Activated CD8-positive, alpha-beta memory T cell treated with anti-CD3 and anti-CD28 coated beads, Interleukin-2, amount 50 U/mL, for 48 hours (primary cell): ENCODE measurements at regions not wholly inside any gene's neighbourhood (a gene's known extent, or its start where the extent isn't known, plus 50 kb on each side); places are given as distances from the start of the nearest gene placed in this dataset.

Source experiments
- DNase-seq: peaks from one replicate; pipeline ENCODE4 v3.0.0-alpha.2; 2020

GRCh38 chr7:109983618-109984017 is 1107.3 kb upstream of the LRRN3 start:
- no peak for DNase-seq

- no peak for DNase-seq
Measured at GRCh38 chr7:109984729-109985128, 1106.2 kb upstream of the LRRN3 start.

GRCh38 chr7:109986701-109987100 is 1104.2 kb upstream of the LRRN3 start:
- DNase-seq: no peak

DNA sequence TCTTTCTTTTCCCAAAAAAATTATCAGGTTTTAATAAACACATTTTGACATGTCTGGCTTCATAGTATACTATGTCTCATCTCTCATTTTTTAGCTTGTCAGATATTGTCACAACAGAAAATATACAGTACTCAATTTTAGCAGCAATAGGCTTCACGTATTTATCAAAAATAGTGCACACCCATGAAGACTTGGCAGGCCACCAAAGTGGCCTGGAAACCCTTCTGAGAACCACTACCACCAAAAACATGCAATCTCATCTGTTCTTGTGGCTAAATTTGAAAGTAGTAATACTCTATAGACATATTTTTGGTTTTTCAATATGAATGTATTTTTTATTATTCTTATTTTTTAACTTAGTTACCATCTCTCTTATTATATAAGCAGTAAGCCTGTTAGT is 1094.5 kb upstream of the LRRN3 start:
- no peak for DNase-seq

DNA sequence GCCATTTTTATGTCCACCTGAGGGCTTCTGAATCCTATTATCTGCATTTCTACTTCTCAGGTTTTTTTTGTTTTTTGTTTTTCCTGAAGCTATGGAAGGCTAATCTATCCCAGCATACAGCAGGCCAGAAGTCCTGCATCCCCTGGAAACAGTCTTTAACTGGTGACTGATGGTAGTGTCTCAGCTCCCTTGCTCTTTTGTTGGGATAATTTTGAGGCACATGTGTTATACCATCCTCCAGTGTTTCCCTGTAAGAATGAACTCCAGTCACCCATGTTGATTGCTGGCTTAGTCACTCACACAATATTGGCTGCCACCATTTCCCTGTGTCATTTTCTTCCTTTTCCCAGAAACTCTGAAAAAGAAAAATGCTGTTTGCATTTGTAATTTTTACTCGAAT is 1094.0 kb upstream of the LRRN3 start:
- no peak for DNase-seq

- no peak for DNase-seq
Measured at GRCh38 chr7:109997837-109998236, 1093.1 kb upstream of the LRRN3 start.

DNA sequence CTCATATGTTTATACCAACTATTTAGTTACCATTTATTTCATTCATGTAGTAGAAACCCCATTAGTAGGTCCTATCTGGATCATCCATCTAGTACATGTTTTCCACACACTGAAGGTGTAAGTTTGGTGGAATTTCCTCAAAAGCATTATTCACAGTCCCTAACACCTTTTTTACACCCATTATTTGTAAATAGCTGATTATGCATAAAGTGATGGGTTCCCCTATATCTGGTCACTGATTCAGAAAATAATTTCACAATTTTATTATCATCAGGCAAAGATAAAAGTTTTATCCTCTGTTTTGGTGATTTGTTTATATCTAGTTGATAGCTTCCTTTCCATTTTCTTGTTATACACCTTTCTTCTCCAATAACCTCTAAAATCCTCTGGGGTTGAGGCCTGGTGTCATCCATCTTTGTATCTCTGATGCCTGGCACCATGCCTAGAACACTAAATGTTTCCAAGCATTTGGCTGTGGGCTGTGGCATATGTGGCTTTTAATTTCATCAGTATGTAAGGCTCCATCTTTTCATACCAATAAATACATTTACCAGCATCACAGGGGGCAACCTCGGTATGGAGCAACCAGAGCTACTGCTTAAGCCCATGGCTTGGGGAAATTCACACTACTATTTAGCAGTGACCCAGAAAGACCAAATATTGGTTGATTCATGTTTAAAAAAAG is 1089.5 kb upstream of the LRRN3 start:
- no peak for DNase-seq

- no peak for DNase-seq
Measured at GRCh38 chr7:110003827-110004226, 1087.1 kb upstream of the LRRN3 start.

DNA sequence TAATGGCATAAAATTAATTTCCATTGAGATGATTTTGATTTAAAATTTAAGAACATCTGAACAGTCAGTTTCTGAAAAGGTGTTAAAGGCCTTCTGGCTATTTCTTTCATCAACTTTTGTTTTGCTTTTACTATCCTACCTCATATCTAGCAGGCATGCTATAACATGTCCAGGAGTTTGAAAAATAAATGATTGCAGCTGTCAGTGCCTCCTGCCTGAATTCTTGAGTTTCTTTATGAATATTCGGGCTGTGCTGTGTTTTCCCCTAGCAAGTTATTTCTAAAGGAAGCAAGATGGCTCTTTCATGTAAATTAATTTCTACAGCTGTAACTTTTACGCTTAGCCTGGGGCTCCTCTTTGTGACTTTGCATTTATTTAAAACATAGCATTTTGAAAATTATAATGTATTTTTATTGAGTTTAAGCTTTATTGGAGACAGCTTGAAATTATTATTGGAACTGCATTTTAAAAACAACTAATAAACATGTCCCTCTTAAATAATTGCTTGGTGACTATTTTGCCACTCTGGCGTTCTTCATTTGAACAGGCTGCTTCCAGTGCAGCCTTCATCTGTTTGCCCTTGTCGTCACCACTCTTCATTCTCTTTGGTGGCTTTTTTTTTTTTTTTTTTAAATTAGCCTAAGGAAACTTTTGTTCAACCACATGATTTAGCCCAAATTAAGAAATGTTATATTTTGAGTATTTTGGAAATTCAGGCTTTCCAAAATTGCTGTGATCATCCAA is 1083.4 kb upstream of the LRRN3 start:
- DNase-seq: no peak

DNA sequence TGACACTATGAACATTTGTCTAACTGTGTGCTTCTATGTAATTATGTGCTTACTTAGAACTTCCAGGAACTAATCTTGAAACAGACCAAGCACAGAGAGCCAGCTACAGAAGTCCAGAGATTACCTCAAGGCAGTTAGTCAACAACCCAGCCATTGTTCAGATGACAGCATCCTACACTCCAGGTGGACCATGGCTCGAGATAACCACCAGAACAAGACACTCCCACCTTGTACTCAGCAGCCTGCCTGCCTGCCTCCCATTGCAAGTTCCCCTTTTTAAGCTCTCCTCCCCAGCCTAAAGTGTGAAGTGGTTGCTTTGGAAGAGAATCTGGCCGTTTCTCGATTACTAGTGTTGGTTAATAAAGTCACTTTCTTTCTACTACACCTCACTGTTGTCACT is 1080.6 kb upstream of the LRRN3 start:
- DNase-seq: no peak

- no peak for DNase-seq
Measured at GRCh38 chr7:110017405-110017804, 1073.5 kb upstream of the LRRN3 start.

DNA sequence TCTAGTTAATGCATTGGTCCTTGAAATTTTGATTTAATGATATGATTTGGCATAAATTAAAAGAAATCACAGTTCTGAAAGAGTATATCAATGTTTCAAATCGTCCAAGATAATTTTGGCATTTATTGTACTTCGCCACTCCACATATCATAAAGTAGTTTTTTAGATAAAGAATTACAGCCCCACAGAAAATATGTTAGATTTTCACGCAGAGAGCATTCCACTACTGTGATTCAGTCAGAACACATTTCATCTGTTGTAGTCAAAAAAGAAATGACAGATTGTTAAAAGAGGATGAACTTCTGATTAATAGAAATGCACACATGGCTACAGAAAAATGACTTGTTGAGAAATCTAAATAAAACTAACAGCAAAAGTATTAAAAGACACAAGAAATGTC is 1063.5 kb upstream of the LRRN3 start:
- no peak for DNase-seq

DNA sequence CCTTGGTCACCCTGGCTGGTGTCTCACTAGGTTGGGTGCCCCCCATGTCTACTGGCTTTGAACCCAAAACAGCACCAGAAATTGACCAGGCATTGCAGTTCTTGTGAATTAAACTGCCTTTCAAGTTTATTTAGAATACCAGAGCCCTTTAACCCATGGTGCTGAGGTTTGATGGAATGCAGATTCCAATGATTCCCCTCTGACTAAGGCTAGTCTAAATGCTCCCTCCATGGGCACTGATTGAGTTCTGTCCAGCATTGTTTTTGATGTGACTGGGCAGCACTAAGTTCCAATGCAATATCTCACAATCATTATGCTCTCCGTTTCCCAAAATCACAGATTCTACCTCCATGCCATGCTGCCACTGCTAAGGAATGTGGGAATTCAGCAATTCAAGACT is 1047.4 kb upstream of the LRRN3 start:
- DNase-seq: no peak

- no peak for DNase-seq
Measured at GRCh38 chr7:110050785-110051184, 1040.1 kb upstream of the LRRN3 start.

- no peak for DNase-seq
Measured at GRCh38 chr7:110051372-110051771, 1039.6 kb upstream of the LRRN3 start.

GRCh38 chr7:110056331-110056730 is 1034.6 kb upstream of the LRRN3 start:
- no peak for DNase-seq

GRCh38 chr7:110058401-110058800 is 1032.5 kb upstream of the LRRN3 start:
- no peak for DNase-seq

DNA sequence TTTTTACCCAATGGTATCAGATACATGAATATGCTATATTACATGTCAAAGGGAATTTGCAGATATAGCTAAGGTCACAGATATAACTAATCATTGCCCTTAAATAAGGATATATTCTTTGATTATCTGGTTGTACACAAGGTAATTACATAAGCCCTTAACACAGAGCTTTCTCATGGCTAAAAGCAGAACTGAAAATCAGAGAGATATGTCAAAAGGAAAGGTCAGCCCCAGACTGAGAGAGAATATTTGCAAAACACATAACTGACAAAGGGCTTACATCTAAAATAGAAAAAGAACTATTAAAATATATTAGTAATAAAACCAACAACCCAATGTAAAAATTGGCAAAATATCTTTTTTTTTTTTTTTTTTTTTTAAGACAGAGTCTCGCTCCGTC is 1029.5 kb upstream of the LRRN3 start:
- DNase-seq: no peak

DNA sequence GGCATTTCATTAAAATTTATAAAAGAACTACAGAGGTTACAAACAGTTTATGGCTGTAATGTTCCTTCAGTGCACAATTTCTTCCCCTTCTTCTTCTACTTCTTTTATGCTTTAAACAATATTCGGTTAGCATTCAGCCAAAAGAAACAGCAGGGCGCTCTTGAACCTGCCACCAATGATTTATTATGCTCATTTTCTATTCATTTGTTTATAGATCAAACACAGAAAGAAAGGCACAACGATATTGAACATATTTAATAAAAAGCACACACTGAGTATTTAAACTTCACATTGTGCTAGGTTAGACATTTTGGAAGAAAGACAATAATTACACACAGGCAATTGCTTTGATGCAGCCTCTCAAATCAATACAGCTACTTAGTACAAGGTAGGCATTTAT is 1025.8 kb upstream of the LRRN3 start:
- no peak for DNase-seq

DNA sequence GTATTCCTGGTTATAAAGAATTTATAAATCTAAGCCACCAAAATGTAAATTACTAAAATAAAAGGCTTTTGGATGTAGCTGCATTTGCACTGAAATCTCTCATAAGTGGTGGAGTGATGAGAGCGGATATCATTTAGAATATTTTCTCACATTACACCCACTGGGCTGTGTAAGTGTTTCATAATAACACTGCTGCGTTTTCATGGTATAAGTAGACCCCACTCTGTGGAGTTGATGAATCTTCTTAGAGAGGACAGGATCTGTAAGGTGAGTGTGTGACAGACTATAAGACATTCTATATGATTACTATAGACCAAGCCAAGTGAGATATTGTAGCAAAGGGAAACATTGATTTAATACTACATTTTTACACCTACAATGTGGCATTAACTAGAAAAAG is 1024.1 kb upstream of the LRRN3 start:
- DNase-seq: no peak

DNA sequence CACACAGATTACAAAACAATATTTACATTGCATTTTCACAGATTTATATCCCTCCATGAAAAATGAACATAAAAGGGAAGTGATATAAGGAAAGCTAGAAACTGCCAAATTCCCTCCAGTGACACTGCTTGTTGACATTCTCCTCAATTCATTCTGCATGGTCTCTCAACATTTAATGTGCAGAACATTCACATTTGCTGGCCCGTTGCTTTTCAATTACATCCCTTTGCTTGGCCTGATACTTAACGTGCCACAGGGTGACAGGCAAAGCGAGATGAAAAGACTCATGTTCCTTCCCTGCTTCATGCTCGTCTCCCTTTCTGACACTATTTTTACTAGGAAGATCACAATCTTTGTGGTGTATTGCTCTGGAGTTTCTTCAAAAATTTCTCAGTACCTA is 1019.7 kb upstream of the LRRN3 start:
- DNase-seq: no peak

DNA sequence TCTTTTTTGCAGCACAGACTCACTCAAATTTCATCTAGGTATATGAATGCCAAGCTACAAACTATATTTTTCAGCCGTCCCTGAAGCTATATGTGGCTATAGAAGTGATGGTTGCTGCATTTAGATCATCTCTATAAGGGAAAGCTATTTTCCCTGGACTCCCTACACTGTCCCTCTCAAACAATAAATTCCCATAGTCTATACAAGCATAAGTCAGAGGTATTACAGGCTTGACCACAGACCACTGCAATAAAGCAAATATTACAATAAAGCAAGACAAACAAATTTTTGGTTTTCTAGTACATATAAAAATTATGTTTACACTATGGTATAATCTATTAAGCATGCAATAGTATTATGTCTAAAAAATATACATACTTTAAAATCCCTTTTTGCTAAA is 1015.5 kb upstream of the LRRN3 start:
- no peak for DNase-seq

DNA sequence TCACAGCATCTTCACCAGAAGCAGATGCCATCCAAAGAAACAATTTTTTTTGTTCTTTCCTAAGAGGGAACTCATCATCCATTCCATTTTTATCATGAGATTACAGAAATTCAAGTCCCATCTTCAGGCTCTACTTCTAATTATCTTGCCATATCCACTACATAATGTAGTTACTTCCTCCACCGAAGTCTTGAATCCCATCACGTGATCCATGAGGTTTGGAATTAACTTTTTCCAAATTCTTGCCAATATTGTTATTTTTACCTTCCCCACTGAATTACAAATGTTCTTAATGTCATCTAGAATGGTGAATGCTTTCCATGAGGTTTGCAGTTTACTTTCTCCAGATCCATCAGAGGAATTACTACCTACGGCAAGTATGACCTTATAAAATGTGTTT is 1014.7 kb upstream of the LRRN3 start:
- DNase-seq: no peak

DNA sequence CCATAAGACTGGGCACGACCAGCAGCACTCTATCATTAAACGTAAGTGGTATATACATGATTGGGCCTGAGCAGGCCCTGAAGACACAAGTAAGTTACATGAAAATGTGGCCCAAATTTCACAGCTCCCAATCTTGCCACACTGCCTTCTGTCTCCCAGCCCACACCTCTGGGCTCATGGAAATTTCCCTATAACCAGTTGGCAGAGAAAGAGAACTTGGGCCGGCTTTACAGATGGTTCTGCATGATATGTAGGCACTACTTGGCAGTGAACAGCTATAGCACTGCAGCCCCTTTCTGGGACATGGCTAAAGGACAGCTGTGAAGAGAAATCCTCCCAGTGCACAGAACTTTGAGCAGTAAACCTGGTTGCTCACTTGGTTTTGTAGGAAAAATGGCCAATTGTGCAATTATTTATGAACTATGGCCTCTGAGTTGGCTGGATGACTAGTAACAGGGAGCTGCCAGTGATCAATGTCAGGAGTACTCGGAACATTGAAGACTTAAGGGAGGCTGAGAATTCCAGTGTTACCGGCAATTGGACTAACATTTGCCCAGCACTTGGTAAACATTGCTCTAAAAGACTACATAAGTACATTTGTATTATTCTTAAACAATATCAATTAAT is 1006.6 kb upstream of the LRRN3 start:
- no peak for DNase-seq
